GM19438 (cell line): ENCODE measurements at regions not wholly inside any gene's neighbourhood (a gene's known extent, or its start where the extent isn't known, plus 50 kb on each side); places are given as distances from the start of the nearest gene placed in this dataset.
"Not testable (repeated sequence)": the region's sequence is repeated elsewhere in the genome, so short reads cannot be mapped to it uniquely, and the experiment has no call there.

Source experiments
- ATAC-seq: cut with Tn5 transposase; IDR thresholded peaks from one replicate; pipeline ENCODE4 v1.9.1; 2021; ENCODE audit warnings: low read depth; ENCODE audit not compliant: unreplicated experiment

- ATAC-seq = peak; percentile 74
Observed at GRCh38 chr21:8377093-8377841, 2144.1 kb upstream of the TPTE start.

- not testable (repeated sequence) for ATAC-seq
Observed at GRCh38 chr21:8380419-8381079, 2140.8 kb upstream of the TPTE start.

- not testable (repeated sequence) for ATAC-seq
Observed at GRCh38 chr21:8388169-8388939, 2133.0 kb upstream of the TPTE start.

GRCh38 chr21:8388940-8389238 is 2132.5 kb upstream of the TPTE start:
- not testable (repeated sequence) for ATAC-seq

GRCh38 chr21:8390550-8391171 is 2130.7 kb upstream of the TPTE start:
- ATAC-seq = not testable (repeated sequence)

- not testable (repeated sequence) for ATAC-seq
Observed at GRCh38 chr21:8394380-8394779, 2127.0 kb upstream of the TPTE start.

- not testable (repeated sequence) for ATAC-seq
Observed at GRCh38 chr21:8395992-8396391, 2125.4 kb upstream of the TPTE start.

- ATAC-seq = not testable (repeated sequence)
Observed at GRCh38 chr21:8398870-8399437, 2122.4 kb upstream of the TPTE start.

GRCh38 chr21:8399866-8400265 is 2121.5 kb upstream of the TPTE start:
- not testable (repeated sequence) for ATAC-seq

GRCh38 chr21:8401799-8402198 is 2119.6 kb upstream of the TPTE start:
- not testable (repeated sequence) for ATAC-seq

- not testable (repeated sequence) for ATAC-seq
Observed at GRCh38 chr21:8406331-8406730, 2115.1 kb upstream of the TPTE start.

GRCh38 chr21:8411139-8411671 is 2110.2 kb upstream of the TPTE start:
- not testable (repeated sequence) for ATAC-seq

GRCh38 chr21:8419925-8420560 is 2101.3 kb upstream of the TPTE start:
- ATAC-seq = peak; percentile 71

- ATAC-seq = peak; percentile 34
Observed at GRCh38 chr21:8427790-8428667, 2093.4 kb upstream of the TPTE start.

- peak; percentile 73 for ATAC-seq
Observed at GRCh38 chr21:8428668-8429456, 2092.5 kb upstream of the TPTE start.

- not testable (repeated sequence) for ATAC-seq
Observed at GRCh38 chr21:8434710-8435109, 2086.7 kb upstream of the TPTE start.

GRCh38 chr21:8443093-8443492 is 2078.3 kb upstream of the TPTE start:
- ATAC-seq = not testable (repeated sequence)

- ATAC-seq = not testable (repeated sequence)
Observed at GRCh38 chr21:8449807-8450206, 2071.6 kb upstream of the TPTE start.
